ENCODE measurements at regions not wholly inside any gene's neighbourhood (a gene's known extent, or its start where the extent isn't known, plus 50 kb on each side); places are given as distances from the start of the nearest gene placed in this dataset.

GRCh38 chr3:127091376-127091775, 101.6 kb upstream of the PRR23E start:
- TF ChIP-seq SPI1 (IDR thresholded peaks at IDR 0.05; ENCODE audit: borderline replicate concordance, low read depth) (no peak), GABPA (IDR thresholded peaks at IDR 0.05; ENCODE audit: low read depth) (no peak), REST (IDR thresholded peaks at IDR 0.05; ENCODE audit: insufficient replicate concordance, low read depth) (no peak), POLR2AphosphoS5 (IDR thresholded peaks at IDR 0.05; ENCODE audit: low read depth) (no peak), CTCF (IDR thresholded peaks at IDR 0.05; ENCODE audit: insufficient read depth, low read length) (no peak)
- Histone ChIP-seq H3K4me3 (replicated peaks; ENCODE audit: insufficient read depth, low read length) (no peak overlapping the region), H3K27ac (replicated peaks) (no peak overlapping the region), H3K27me3 (ENCODE audit: insufficient read depth, poor library complexity, severe bottlenecking) (no peaks in the 10 kb centered on the region)
- DNase-seq (ENCODE audit: low read depth in 1 of 2, low spot score in 1 of 2): no peak

- TF ChIP-seq GABPA (IDR thresholded peaks at IDR 0.05; ENCODE audit: low read depth) (no peak), CTCF (IDR thresholded peaks at IDR 0.05; ENCODE audit: insufficient read depth, low read length) (no peak), POLR2AphosphoS5 (IDR thresholded peaks at IDR 0.05; ENCODE audit: low read depth) (no peak), SPI1 (IDR thresholded peaks at IDR 0.05; ENCODE audit: borderline replicate concordance, low read depth) (no peak), REST (IDR thresholded peaks at IDR 0.05; ENCODE audit: insufficient replicate concordance, low read depth) (no peak)
- H3K4me3 ChIP-seq (replicated peaks; ENCODE audit: insufficient read depth, low read length): no peak overlapping the region
- DNase-seq (ENCODE audit: low read depth in 1 of 2, low spot score in 1 of 2): no peak
- no peak overlapping the region for H3K27ac ChIP-seq (replicated peaks)
- H3K27me3 ChIP-seq (ENCODE audit: insufficient read depth, poor library complexity, severe bottlenecking): no peaks in the 10 kb centered on the region
Measured at GRCh38 chr3:127092368-127092767, 100.6 kb upstream of the PRR23E start.

- no peak overlapping the region for H3K27ac ChIP-seq (replicated peaks)
- no peak for DNase-seq (ENCODE audit: low read depth in 1 of 2, low spot score in 1 of 2)
- H3K4me3 ChIP-seq (replicated peaks; ENCODE audit: insufficient read depth, low read length): no peak overlapping the region
- TF ChIP-seq POLR2AphosphoS5 (IDR thresholded peaks at IDR 0.05; ENCODE audit: low read depth) (no peak), GABPA (IDR thresholded peaks at IDR 0.05; ENCODE audit: low read depth) (no peak), CTCF (IDR thresholded peaks at IDR 0.05; ENCODE audit: insufficient read depth, low read length) (no peak), REST (IDR thresholded peaks at IDR 0.05; ENCODE audit: insufficient replicate concordance, low read depth) (no peak), SPI1 (IDR thresholded peaks at IDR 0.05; ENCODE audit: borderline replicate concordance, low read depth) (no peak)
- H3K27me3 ChIP-seq (ENCODE audit: insufficient read depth, poor library complexity, severe bottlenecking): no peaks in the 10 kb centered on the region
Measured at GRCh38 chr3:127092776-127093175, 100.2 kb upstream of the PRR23E start.
